GM12891 (cell line): ENCODE measurements at regions not wholly inside any gene's neighbourhood (a gene's known extent, or its start where the extent isn't known, plus 50 kb on each side); places are given as distances from the start of the nearest gene placed in this dataset.

Source experiments
- DNase-seq: peaks from one replicate; pipeline ENCODE4 v3.0.0; 2011; ENCODE audit warnings: low spot score; ENCODE audit not compliant: insufficient read length
- FAIRE-seq: peaks from 2 replicates; lab custom pipeline; 2011; peaks lifted over from hg19 to GRCh38; lab: Jason Lieb, UNC
- PAX5 ChIP-seq: IDR thresholded peaks from 2 replicates; pipeline ENCODE4 v1.6.1; 2011; ENCODE audit warnings: low read length, moderate library complexity, mild to moderate bottlenecking; ENCODE audit not compliant: insufficient read depth, severe bottlenecking
- POLR2A ChIP-seq: IDR thresholded peaks from 2 replicates; pipeline ENCODE4 v1.6.1; 2011; ENCODE audit warnings: low read depth, low read length, control low read depth
- POLR2AphosphoS5 ChIP-seq: IDR thresholded peaks from 2 replicates; pipeline ENCODE4 v1.6.1; 2011; ENCODE audit warnings: low read depth, low read length, control low read depth
- POU2F2 ChIP-seq: IDR thresholded peaks from 2 replicates; pipeline ENCODE4 v1.6.1; 2011; ENCODE audit warnings: low read depth, mild to moderate bottlenecking, control low read depth, low read length, moderate library complexity
- SPI1 ChIP-seq: IDR thresholded peaks from 2 replicates; pipeline ENCODE4 v1.6.1; 2011; ENCODE audit warnings: low read depth, low read length, control low read depth
- TAF1 ChIP-seq: IDR thresholded peaks from 2 replicates; pipeline ENCODE4 v1.6.1; 2011; ENCODE audit warnings: low read depth, low read length, control low read depth

- TF ChIP-seq SPI1 (no peak), POU2F2 (no peak), POLR2AphosphoS5 (no peak), TAF1 (no peak), POLR2A (no peak), PAX5 (no peak)
- FAIRE-seq (peak; percentile 43), DNase-seq (no peak)
These were observed 1119.1 kb upstream of the TENM4 start for GRCh38 chr11:80559942-80560341.

DNA sequence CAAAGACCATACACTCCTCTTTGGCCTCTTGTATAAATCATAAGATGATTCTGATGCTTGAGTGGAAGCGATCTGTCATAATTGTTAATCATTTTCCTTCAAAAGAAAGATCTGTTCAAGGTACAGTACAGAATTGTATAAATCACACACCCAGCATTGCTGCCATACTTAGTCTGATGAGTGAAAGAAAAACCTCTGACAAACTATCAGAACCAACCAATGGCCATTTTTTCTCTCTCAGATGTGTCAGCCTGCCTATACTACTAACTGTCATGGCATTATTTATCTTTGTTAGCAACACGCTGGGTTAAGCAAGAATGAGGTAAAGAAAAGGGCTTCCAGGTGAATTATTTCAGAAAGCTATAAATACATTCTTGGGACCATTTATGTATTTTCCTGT, 1112.7 kb upstream of the TENM4 start:
- FAIRE-seq (no peak), DNase-seq (no peak)
- TF ChIP-seq PAX5 (no peak), POLR2A (no peak), POU2F2 (no peak), SPI1 (no peak), POLR2AphosphoS5 (no peak), TAF1 (no peak)

GRCh38 chr11:80542704-80543103, 1101.9 kb upstream of the TENM4 start:
- no peak for TF ChIP-seq SPI1
- TF ChIP-seq POU2F2: no peak
- no peak for TF ChIP-seq POLR2A
- TF ChIP-seq POLR2AphosphoS5: no peak
- TF ChIP-seq TAF1: no peak
- no peak for TF ChIP-seq PAX5
- DNase-seq (no peak), FAIRE-seq (no peak)

- FAIRE-seq (no peak), DNase-seq (no peak)
- TF ChIP-seq TAF1 (no peak), PAX5 (no peak), POLR2AphosphoS5 (no peak), SPI1 (no peak), POU2F2 (no peak), POLR2A (no peak)
These were observed 1097.2 kb upstream of the TENM4 start for GRCh38 chr11:80538040-80538439.

GRCh38 chr11:80533463-80533862, 1092.6 kb upstream of the TENM4 start:
- FAIRE-seq (no peak), DNase-seq (no peak)
- no peak for TF ChIP-seq POLR2AphosphoS5
- TF ChIP-seq TAF1: no peak
- no peak for TF ChIP-seq POLR2A
- TF ChIP-seq PAX5: no peak
- no peak for TF ChIP-seq SPI1
- TF ChIP-seq POU2F2: no peak

DNA sequence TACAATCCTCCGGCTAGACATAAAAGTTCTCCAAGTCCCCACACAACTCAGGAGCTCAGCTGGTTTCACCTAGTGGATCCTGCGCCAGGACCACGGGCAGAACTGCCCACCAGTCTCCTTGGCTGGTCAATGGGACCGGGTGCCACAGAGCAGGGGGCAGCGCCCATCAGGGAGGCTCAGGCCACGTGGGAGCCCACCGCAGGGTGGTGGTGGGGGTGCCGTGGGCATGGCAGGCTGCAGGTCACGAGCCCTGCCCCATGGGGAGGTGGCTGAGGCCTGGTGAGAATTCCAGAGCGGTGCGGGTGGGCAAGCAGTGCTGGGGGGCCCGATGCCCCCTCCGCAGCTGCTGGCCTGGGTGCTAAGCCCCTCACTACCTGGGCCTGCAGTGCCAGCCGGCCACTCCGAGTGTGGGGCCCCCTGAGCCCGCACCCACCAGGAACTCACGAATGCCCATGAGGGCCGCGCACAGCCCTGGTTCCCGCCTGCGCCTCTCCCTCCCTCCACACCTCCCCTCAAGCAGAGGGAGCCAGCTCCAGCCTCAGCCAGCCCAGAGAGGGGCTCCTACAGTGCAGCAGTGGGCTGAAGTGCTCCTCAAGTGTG, 1091.9 kb upstream of the TENM4 start:
- FAIRE-seq (no peak), DNase-seq (no peak)
- no peak for TF ChIP-seq PAX5
- TF ChIP-seq POU2F2: no peak

GRCh38 chr11:80529726-80530125, 1088.9 kb upstream of the TENM4 start:
- no peak for DNase-seq
- no peak for TF ChIP-seq TAF1
- no peak for TF ChIP-seq POLR2AphosphoS5
- no peak for TF ChIP-seq POU2F2
- TF ChIP-seq PAX5: no peak
- TF ChIP-seq SPI1: no peak
- TF ChIP-seq POLR2A: no peak
- FAIRE-seq: no peak

- no peak for FAIRE-seq
- no peak for DNase-seq
These were observed 1085.0 kb upstream of the TENM4 start for GRCh38 chr11:80525663-80526405.

GRCh38 chr11:80524349-80524748, 1083.5 kb upstream of the TENM4 start:
- FAIRE-seq (no peak), DNase-seq (no peak)
- TF ChIP-seq PAX5 (no peak), TAF1 (no peak), POLR2A (no peak), POLR2AphosphoS5 (no peak), SPI1 (no peak), POU2F2 (no peak)

More at GRCh38 chr11:80525663-80526405, 1085.0 kb upstream of the TENM4 start:
- TF ChIP-seq POLR2A: no peak
- no peak for TF ChIP-seq TAF1
- no peak for TF ChIP-seq SPI1
- TF ChIP-seq POLR2AphosphoS5: no peak
- no peak for TF ChIP-seq PAX5
- no peak for TF ChIP-seq POU2F2

DNA sequence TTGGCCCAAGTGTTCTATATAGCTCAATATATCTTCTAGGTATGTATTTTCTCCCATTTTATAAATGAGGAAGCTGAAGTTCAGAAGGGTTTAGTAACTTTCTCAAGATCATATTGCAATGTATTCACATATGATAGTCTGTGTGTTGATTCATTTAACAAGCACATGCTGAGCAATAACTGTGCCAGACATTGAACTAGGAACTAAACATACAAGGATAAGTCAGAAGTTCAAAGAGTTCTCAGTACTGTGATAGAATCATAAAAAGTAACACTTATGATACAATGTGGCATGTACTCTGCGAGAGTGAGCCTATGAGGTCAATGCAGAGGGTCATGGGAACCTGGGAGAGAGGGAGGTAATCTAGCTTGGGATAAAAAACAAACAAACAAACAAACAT, 1082.2 kb upstream of the TENM4 start:
- TF ChIP-seq SPI1: no peak
- TF ChIP-seq POLR2A: no peak
- TF ChIP-seq PAX5: no peak
- TF ChIP-seq POLR2AphosphoS5: no peak
- TF ChIP-seq TAF1: no peak
- no peak for TF ChIP-seq POU2F2
- DNase-seq (no peak), FAIRE-seq (no peak)
